Body of pancreas (tissue), 4 donors: ENCODE measurements at regions not wholly inside any gene's neighbourhood (a gene's known extent, or its start where the extent isn't known, plus 50 kb on each side); places are given as distances from the start of the nearest gene placed in this dataset.

Source experiments
- CTCF ChIP-seq, 7 experiments: fragments of 450-650 bp in 4 of 7; fragments of 200-600 bp in 3 of 7; sonication (generic) in 3 of 7; IDR thresholded peaks; one replicate each; pipeline ENCODE4 v1.5.1; 2016 to 2019; ENCODE audit warnings: antibody characterized with exemption in 7 of 7
- POLR2A ChIP-seq, 3 donors: fragments of 450-650 bp; IDR thresholded peaks; one replicate each; pipeline ENCODE4 v1.6.1; 2016; ENCODE audit warnings: antibody characterized with exemption in 3 of 3, mild to moderate bottlenecking in 2 of 3

- no peak for TF ChIP-seq CTCF (IDR thresholded peaks at IDR 0.05)
- no peak for TF ChIP-seq POLR2A (IDR thresholded peaks at IDR 0.05)
Observed at GRCh38 chr11:133669371-133670053, 137.2 kb upstream of the OPCML start.
